ENCODE measurements at regions not wholly inside any gene's neighbourhood (a gene's known extent, or its start where the extent isn't known, plus 50 kb on each side); places are given as distances from the start of the nearest gene placed in this dataset.
"Not testable (repeated sequence)": the region's sequence is repeated elsewhere in the genome, so short reads cannot be mapped to it uniquely, and the experiment has no call there.

DNA sequence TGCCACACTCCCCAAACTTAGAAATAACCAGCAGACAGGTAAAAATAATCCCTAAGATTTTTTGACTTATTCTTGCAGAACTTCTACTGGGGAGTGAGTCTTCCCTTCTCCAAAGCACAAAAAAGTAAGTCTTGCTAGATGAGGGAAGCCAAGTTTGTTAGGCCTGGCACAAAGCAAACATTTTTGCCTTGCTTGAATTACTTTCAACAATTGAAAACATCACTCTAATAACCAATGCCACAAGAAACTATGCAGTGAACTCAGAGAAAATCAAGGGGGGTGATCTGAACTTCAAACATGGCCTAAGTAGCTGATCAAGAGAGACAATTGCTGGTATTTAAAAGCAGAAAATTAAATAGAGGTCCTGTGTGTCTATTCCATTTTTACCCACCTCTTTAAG, 123.6 kb upstream of the SLC1A3 start:
- DNase-seq = no peak

DNA sequence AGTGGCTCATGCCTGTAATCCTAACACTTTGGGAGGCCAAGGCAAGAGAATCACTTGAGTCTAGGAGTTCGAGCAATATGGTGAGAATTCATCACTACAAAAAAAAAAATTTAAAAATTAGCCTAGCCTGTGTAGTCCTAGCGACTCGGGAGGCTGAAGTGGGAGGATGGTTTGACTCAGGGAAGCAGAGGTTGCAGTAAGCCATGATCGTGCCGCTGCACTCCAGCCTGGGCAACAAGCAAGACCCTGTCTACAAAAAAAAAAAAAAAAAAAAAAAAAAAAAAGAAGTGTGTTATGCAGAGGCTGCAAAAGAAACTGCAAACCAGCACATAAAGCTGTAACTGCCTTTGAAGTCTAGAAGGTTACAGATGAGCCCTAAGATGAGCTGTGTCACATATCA, 116.9 kb upstream of the SLC1A3 start:
- DNase-seq = no peak

DNA sequence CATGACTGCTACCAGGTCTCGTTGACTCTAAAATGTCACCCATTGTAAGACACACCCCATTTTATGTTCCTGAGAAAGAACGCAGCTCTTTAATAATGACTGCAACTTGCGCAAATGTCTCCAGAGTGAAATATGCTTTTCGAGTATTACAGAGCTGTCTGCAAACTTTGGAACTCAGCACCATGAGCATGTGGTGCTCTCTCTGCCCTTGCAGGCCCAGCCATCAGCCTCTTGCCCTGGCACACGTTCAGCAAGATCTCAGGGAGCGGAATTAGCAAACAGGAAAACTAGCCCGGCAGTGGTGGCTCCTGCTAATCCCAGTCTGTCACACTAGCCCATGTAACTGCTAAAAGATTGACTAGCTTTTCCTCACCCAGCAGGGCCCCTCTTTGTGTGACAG, 114.5 kb upstream of the SLC1A3 start:
- no peak for DNase-seq

DNA sequence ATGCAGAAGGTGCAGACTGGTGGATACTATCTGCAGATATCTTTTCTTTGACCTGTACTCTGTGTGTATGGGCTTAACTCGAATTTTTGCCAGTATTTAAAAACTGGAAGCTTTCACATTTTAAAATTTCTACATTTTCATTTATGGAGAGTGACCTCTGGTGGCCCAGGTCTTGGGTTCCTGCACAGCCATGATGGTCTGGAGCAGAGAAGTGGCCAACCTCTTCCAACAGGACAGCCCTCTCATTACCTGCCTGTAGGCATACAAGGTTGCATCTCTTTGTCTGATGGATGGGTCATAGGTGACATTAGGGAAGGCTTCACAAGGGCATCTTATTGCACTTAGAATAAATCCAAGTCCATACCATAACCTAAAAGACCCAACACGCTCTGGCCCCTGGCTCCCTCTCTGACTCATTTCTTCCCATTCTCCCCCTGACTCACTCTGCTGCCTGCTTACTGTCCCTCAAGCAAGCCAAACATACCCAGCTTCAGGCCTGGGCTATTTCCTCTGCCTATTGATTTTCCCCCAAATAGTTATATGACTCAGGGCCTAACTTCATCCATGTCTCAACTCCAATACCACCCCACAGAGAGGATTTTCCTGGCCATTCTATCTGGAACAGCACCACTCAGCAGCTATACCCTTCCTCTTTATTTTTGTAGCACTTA, 113.3 kb upstream of the SLC1A3 start:
- no peak for DNase-seq

DNA sequence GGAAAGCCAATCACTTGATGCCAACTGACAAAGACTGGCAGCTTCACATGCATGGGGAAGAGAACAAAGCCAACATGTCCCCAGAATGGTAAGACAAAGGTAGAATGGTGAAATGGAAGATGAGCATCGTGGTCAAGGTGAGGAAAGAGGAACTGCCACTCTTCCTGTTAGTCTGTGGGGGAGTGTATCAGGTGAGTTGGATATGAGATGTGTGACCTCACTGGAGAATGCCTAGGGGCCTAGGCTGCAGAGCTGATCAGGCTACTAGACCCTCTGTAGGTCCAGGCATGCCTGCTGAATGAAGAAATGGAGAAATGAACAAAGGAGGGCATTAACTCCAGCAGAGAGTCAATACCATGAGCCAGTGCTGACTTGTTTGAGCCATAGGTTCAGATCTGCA, 112.4 kb upstream of the SLC1A3 start:
- no peak for DNase-seq

DNA sequence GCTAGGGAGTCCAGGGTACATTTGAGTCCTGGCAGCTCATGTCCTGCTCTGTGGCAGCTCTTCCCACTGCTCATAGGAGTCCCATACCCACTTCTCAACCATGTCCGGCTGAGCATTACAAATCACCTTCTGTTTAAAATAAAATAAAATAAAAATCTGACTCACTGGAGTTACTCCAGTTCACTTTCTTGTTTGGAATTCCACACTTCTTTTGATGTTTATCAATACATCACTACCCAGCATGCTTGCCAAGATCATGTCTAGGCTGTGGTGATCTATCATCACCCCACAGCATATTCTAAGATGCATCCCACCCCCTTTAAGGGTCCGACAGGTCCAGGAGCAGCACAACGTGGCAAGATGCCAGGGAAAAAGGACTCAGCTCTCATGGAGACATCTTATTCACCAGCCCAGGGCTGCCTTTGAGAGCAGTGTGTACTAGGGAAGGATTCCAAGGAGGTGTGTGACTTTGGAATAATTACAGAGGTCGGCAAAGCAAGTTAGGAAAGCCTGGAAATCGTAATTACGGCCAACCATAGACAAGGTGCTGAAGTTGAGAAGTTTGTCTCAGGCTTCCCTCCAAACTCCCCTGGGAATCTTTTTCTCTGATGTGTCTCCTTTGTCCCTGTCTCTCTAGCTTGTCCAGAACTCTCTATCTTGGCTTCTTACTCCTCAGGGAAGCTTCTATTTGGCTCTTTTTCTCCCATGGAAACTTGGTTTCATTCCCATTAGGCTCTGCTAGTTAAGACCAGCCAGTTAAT, 111.4 kb upstream of the SLC1A3 start:
- DNase-seq = peak; percentile 72

DNA sequence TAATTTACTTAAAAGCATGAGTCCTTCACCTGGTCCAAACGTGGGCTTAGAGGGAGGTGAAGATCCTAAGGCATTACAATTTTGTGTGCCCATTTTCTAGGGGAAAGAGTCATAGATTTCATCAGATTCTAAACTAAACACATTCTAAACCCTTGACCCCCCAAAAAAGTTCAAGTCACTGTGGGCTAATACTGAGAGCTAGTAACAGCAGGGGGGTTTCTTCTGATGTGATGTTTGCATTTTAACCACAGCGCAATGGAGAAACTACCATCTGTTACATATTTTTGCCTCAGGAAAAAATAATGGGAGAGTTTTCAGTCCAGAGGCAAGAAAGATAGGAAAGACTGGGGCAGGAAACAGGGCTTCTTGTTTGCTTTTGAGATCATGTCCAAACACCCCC, 110.8 kb upstream of the SLC1A3 start:
- DNase-seq = no peak

DNA sequence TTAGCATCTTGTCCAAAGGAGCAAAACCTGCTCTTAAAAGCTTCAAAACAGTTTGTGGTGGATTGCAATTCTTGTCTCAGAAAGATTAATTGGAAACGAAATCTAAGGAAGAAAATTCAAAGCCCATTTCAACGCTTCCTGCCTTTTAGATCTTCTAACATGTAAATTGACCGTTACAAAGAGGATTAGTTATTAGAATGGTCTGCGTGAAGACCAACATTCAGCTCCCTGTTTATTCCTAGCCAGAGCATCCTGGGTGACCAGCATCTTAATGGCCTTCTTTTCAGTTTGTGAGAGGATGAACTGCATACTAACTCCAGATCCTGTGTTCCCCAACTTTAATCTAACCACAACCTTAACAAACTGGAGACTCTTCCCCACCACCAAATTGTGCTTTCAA, 109.9 kb upstream of the SLC1A3 start:
- DNase-seq = no peak

DNA sequence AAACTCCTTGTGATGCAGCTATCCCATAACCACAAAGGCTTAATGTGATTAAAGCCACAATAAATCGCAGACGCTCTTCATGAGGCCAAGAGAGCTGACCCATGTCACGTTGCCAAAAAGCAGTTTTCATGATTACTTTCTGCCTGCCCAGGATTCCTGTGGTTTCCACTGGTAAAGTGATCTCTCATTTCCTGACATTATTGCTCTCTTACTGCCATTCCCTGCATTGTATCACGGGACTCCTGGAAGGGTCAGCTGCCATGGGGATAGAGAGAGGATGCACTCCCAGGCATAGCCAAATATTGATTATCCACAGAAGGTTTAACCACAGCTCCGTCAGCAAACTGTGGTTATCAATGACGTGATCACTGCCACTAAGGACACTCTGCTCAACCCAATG, 103.8 kb upstream of the SLC1A3 start:
- DNase-seq = peak; percentile 71

DNA sequence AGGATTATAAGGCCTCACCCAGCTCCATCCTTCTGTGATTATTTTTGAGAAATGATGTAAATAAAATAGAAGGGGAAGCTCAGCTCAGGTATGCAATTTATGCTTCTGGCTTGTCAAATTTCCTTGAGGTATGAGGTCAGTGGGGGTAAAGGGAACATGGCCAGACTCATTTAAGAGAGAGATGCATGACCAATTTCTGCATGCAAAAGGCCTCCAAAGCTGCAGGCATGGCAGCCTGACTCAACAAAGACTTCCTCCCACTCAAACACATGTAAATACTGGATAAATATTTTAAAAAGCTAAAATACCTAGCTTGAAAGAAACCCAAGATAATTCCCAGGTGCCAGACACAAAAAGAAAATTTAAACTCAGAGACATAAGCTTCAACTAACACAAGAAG, 101.4 kb upstream of the SLC1A3 start:
- no peak for DNase-seq

DNA sequence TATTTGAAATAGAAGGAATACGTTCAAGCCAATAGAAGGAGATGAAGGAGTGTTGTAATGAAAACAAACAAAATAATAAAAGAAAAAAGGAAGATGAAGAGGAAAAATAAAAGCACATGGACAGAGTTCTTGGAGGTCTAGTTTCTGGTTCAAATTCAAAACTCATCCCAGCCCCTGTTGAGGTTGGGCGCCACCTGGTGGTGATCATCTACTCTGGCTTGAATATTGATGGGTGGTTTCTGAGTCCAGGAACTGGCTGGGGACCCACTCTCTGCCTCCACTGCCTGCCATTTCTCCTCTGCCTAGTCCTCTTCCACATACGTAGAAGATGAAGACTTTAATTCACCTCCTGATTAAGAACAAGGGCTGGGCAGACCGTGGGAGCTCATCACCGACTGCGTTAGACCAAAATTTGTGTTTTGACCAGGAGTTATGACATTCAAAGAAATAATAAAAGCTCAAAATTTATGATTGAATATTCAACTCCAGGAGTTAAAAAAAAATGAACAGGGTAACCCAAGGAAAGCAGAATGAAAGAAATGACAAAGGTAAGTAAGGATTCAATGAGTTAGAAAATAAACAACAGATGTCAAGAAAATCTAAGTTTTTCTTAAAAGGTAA, 99.0 kb upstream of the SLC1A3 start:
- DNase-seq = peak; percentile 69

DNA sequence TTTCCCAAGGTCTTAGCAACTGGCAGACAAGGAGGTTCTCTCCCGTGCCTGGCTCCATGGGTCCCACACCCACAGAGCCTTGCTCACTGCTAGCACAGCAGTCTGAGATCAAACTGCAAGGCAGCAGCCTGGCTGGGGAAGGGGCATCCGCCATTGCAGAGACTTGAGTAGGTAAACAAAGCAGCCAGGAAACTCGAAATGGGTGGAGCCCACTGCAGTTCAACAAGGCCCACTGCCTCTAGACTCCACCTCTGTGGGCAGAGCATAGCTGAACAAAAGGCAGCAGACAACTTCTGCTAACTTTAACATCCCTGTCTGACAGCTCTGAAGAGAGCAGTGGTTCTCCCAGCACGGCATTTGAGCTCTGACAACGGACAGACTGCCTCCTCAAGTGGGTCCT, 98.1 kb upstream of the SLC1A3 start:
- DNase-seq = not testable (repeated sequence)

DNA sequence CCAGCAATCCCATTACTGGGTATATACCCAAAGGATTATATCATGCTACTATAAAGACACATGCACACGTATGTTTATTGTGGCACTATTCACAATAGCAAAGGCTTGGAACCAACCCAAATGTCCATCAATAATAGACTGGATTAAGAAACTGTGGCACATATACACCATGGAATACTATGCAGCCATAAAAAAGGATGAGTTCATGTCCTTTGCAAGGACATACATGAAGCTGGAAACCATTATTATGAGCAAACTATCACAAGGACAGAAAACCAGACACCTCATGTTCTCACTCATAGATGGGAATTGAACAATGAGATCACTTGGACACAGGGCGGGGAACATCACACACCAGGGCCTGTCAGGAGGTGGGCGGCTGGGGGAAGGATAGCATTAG, 92.8 kb upstream of the SLC1A3 start:
- DNase-seq = not testable (repeated sequence)

DNA sequence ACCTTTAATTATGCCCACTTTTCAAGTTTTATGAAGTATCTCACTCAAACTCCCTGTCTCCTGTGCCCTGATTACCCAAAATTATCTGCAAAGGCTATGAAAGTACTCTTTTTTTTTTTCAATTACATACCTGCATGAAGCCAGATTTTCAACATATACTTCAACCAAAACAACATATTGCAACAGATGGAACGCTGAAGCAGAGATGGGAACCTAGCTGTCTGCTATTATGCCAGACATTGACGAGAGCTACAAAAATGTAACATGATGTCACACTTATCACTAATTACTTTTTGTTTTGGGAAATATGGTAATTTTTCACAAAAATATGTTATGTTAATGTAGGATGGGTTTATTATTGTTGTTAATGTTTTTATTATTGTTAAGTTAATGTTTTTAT, 86.5 kb upstream of the SLC1A3 start:
- DNase-seq = no peak

DNA sequence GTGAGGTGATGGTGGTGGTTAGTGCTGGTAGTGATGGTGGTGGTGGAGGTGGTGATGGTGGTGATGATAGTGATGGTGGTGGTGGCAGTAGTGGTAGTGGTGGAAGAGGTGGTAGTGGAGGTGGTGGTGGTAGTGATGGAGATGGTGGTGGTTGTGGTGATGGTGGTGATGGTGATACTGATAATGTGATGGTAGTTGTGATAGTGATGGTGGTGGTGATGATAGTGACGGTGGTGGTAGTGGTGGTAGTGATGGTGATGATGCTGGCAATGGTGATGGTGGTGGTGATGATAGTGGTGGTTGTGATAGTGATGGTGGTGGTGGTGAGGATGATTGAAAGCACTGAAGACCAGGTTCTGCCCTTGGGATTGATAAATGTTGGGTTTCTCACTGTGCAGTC, 85.2 kb upstream of the SLC1A3 start:
- DNase-seq = no peak

DNA sequence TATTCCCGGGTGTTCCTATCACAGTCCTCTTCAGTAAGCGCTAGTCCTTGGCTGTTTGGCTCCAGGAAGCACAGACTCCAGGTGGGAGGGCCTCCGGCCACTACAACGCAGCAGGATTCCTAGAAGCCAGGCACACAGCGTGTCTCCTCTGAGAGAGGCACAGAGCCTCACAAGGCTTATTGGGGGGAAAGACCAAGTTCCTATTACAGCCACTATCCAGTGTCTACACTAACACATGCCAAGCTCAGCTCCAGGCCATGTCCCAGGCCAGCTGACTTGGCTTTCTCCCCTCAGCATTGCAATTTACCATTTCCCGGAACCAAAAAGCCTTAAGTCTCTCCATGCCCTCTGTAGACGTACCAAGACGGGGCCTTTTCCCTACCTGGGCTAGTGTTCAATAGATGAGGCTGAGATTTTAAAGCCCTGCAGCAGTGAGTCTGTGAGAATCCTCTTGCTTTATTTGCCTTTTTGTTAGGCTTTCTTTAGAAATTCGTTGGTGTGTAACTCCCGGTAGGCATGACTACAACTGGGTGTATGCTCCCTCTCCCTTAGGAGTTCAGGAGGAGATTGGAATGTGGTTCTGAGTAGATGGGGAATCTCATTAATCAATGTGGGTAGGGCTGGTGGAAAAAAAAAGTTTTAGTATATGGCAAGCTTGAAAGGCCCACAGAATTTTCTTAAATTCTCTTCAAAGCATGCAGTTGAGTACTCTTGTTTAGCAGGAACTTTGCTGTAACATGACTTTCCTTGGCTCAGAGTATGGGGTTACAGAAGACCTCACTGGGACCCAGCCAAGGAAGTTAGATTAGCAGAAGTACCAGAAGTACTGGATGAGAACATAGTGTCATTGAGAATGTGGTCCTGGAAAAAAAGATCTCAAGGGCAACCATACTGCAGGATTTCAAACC, 84.3 kb upstream of the SLC1A3 start:
- no peak for DNase-seq

DNA sequence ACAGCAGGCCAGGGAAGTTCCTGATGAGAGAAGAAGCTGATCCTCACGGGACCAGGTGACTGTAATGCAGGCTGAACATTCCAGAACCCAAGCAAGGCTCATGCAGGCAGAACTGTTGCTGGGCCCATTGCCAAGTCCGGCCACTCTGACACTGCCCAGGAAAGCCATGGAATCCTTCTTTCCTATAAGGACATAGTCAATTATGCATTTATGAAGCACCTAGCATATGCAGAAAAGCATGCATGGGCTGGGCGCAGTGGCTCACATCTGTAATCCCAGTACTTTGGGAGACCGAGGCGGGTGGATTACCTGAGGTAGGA, 83.7 kb upstream of the SLC1A3 start:
- DNase-seq = no peak

DNA sequence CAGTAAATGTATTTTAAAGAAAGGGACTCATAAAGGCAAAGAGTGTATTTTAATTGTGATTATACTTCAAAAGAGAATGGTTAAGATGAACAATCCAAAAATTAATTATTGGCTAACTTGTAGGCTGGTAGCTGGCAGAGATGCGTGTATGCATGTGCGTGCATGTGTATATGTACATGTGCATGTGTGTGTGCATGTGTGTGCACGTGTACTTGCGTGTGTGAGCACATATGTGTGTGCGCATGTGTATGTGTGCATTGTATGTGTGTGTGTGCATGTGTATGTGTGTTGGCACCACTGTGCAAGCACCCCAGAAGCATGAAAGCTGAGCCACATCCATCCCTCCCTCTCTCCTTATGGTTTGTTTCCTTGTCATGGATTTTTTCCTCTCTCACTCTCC, 83.0 kb upstream of the SLC1A3 start:
- DNase-seq = no peak

DNA sequence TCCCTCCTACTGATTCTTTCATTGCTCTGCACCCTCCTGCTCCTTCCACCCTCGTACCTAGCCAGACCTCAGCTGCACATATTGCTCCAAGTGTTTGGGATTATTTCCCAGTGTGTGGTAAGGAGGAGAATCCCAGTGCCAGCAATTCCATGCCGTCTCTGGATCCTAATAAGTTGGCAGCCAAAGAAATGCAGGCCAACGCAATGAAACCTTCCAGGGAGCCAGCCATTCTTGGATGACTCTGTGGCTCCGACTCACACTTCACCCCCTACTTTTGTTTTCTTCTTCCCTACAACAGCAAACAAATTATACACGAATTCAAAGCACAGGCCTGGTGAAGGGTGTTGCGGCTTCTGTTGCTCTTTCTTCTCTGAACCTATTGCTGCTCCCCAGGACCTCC, 82.5 kb upstream of the SLC1A3 start:
- no peak for DNase-seq

DNA sequence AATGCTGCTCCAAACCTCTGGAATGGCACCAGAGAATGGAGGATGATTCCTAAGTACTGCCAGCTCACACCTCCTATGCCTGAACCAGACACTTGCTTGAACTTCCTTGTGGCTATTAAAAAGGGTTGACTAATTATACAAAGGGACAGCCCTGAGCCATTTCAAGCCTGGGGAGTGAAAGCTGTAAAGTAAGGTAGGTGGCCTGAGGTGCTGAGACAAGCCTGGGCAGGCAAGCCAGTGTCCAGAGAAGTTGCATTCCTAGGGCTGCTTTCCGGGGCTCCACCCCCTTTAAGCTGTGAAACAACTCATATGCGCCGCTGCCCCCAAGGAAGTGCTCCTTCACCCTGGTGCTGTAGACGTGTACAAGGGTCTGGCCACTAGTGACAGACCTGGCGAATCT, 79.9 kb upstream of the SLC1A3 start:
- DNase-seq = no peak

DNA sequence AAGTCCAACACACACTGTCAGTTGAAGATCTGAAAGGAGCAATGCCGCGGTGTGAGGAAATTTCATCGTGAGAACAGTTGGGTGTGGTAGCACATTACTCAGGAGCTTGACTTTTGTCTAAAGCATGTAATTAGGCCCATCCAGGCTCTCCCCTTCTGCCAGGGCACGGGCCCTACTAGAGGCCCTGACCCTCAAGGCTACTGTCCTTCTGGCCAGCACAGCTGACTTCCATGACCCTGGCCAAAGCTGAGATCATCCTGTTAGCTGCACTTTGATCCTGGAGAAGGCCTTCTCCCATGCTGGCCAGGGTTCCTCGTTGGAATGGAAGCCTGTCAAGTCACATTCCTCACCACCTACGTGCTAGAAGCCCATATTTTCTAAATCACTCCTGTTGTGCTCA, 77.8 kb upstream of the SLC1A3 start:
- DNase-seq = no peak

DNA sequence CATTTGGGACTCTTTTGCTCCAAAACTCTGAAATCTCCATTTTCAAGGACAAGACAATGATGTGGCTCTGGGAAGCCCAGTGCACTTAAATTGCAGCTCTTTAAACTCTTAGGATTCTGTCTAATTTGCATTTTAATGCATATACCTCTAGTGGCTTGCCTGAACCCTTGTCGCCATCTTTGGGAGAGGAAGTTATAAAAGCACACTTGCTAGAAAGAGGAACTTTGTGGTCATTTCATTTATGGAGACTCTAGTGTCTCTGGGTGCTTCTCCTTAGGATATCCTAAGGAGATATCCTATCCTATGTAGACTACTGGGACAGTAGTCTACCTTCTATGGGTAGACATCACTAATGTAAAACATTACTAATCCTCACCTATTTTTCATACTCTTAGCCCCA, 77.3 kb upstream of the SLC1A3 start:
- DNase-seq = no peak

DNA sequence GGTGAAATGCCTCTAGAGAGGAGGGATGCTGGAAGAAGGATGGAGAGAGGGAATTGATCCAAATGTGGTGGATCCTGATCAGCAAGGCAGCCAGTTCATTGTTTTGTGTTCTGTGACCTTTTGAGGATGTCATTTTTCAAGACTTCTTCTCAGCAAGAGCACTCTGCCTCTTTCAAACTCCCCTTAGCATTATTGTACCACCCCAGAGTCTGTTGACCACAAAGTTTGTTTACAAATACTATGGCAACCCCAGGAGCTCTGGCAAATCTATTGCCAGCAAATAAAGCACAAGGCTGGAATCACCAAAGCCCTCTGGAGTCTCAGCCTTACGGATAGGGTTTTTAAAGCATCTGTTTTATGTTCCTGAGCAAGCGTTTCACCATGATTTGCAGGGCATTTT, 76.2 kb upstream of the SLC1A3 start:
- no peak for DNase-seq

DNA sequence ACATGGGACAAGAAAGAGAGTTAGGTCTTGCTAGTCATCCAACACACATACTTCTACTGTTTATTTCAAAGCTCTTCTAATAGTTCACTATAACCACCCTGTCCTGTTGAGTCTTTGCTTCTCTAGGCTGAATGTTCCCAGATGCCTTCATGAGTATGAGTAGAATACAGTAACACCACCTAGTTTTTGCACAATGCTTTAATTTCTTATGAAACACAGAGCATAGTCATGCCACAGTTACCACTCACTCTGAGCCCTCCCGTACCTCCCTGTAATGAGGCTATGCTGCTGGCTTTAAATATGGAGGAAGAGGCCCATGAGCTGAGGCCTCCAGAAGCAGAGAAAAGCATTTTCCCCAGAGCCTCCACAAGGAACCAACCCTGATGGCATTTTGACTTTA, 75.0 kb upstream of the SLC1A3 start:
- no peak for DNase-seq

All from T1000 (cell line).